C4-2B (cell line): ENCODE measurements at regions not wholly inside any gene's neighbourhood (a gene's known extent, or its start where the extent isn't known, plus 50 kb on each side); places are given as distances from the start of the nearest gene placed in this dataset.

Experiments
- H3K27ac ChIP-seq: fragments of 450-650 bp; 2 replicates; pipeline ENCODE4 v1.5.1; 2017
- ZFX ChIP-seq: fragments of 450-650 bp; IDR thresholded peaks from 2 replicates; pipeline ENCODE4 v1.6.1; 2017
- TF ChIP-seq, protein P1 (sequence below): fragments of 450-650 bp; conservative IDR thresholded peaks from 2 replicates; pipeline ENCODE4 v1.5.1; 2017; ENCODE audit warnings: mild to moderate bottlenecking

GRCh38 chr1:234697015-234697414 is 87.0 kb upstream of the IRF2BP2 start:
- no peak overlapping the region for H3K27ac ChIP-seq
- no peak for TF ChIP-seq ZFX
- TF ChIP-seq, protein P1, sequence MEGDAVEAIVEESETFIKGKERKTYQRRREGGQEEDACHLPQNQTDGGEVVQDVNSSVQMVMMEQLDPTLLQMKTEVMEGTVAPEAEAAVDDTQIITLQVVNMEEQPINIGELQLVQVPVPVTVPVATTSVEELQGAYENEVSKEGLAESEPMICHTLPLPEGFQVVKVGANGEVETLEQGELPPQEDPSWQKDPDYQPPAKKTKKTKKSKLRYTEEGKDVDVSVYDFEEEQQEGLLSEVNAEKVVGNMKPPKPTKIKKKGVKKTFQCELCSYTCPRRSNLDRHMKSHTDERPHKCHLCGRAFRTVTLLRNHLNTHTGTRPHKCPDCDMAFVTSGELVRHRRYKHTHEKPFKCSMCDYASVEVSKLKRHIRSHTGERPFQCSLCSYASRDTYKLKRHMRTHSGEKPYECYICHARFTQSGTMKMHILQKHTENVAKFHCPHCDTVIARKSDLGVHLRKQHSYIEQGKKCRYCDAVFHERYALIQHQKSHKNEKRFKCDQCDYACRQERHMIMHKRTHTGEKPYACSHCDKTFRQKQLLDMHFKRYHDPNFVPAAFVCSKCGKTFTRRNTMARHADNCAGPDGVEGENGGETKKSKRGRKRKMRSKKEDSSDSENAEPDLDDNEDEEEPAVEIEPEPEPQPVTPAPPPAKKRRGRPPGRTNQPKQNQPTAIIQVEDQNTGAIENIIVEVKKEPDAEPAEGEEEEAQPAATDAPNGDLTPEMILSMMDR = no peak

DNA sequence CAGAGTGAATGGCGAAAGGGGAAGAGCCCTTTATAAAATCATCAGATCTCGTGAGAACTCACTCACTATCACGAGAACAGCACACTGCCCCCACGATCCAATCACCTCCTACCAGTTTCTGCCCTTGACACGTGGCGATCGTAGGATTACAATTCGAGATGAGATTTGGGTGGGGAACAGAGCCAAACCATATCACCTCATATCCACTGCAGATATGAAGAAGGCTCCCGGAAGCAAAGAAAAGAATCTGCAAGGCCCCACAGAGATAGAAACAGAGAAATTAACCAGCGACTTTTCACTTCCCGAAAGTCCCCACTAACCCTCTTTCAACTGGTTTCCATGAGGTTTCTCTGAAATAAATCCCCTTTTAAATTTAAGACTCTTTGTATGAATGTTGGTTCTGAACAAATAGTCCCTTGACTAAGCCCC is 86.2 kb upstream of the IRF2BP2 start:
- H3K27ac ChIP-seq = no peak overlapping the region
- no peak for TF ChIP-seq ZFX
- TF ChIP-seq, protein P1 = no peak

- no peak overlapping the region for H3K27ac ChIP-seq
- TF ChIP-seq, protein P1 = no peak
- no peak for TF ChIP-seq ZFX
These were observed 84.7 kb upstream of the IRF2BP2 start for GRCh38 chr1:234694661-234695060.

- no peak overlapping the region for H3K27ac ChIP-seq
- TF ChIP-seq, protein P1 = no peak
- TF ChIP-seq ZFX = no peak
These were observed 83.1 kb upstream of the IRF2BP2 start for GRCh38 chr1:234692966-234693580.

GRCh38 chr1:234691567-234691966 is 81.6 kb upstream of the IRF2BP2 start:
- TF ChIP-seq ZFX = no peak
- TF ChIP-seq, protein P1 = no peak
- no peak overlapping the region for H3K27ac ChIP-seq

DNA sequence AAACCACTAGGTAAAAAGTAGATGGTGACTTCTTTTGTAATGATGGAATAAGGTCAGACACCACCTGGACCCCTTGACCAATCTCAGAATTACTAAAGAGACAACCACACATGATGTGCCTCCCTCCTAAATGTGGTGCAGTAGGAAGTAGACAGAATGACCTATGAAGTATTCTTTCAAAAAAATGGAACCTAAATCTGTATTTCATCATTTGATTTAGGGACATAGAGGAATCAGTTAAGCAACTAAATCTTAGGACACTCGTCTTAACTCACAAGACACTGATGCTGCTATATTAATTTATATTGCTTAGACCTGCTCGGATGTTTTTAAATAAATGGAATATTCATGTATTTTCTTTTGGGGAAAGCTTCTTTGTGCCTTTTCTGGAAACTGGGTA is 80.9 kb upstream of the IRF2BP2 start:
- H3K27ac ChIP-seq = no peak overlapping the region
- TF ChIP-seq ZFX = no peak
- TF ChIP-seq, protein P1 = no peak

GRCh38 chr1:234689236-234689635 is 79.3 kb upstream of the IRF2BP2 start:
- no peak overlapping the region for H3K27ac ChIP-seq
- TF ChIP-seq, protein P1 = no peak
- no peak for TF ChIP-seq ZFX
